ENCODE measurements at regions not wholly inside any gene's neighbourhood (a gene's known extent, or its start where the extent isn't known, plus 50 kb on each side); places are given as distances from the start of the nearest gene placed in this dataset.
"Not testable (repeated sequence)": the region's sequence is repeated elsewhere in the genome, so short reads cannot be mapped to it uniquely, and the experiment has no call there.

DNA sequence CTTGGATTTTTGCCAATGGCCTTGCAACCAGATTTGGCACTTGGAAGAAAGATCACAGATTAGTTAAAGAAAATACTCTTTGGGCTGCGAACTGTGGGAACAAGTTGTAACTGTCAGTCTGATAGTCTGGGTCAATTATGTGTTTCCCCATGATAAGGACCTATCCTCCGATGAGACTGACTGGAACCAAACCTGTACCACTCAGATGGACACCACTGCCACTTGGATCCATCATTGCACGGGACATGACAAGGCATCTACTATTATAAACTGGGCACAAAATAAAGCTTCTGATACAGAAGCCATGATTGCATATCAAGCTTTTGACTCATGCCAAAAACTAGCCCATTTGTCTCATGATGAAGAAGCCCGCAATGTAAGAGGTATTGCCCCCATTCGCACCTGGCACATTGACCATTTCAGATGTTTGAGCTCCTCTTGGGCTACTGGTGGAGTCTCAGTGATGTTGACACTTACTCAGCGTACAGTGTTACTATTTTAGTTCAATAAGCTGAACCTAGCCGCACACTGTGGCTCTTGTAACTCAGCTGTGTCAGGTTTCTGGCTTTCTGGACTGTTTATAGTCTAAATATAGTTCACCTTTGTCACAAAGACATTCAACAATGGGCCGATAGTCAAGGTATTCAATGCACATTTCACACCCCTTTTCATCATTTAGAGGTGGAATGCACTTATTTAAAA is 179.8 kb upstream of the RBBP8 start:
- no peak for DNase-seq

DNA sequence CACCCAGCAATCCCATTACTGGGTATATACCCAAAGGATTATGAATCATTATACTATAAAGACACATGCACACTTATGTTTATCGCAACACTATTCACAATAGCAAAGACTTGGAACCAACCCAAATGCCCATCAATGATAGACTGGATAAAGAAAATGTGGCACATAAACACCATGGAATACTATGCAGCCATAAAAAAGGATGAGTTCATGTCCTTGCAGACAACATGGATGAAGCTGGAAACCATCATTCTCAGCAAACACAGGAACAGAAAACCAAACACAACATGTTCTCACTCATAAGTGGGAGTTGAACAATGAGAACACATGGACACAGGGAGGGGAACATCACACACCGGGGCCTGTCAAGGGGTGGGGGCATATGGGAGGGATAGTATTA is 169.1 kb upstream of the RBBP8 start:
- not testable (repeated sequence) for DNase-seq

DNA sequence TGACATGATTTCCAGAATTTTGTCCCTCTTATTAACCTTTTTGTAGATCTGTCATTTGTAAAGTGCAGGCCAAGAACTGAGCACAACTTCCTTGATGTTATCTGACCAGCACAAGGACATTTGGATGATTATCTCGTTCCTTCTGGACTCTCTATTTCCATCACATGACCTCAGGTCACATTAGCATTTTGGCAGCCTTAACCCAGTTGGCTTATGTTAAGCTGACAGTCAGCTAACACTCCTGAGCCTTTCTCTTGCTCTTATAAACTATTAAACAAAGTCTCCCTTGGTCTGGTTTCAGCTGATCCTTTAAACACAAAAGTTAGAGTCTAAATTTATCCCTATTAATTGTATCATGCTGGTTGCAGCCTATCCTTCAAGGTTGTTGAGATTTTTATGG is 167.2 kb upstream of the RBBP8 start:
- DNase-seq, result no peak

DNA sequence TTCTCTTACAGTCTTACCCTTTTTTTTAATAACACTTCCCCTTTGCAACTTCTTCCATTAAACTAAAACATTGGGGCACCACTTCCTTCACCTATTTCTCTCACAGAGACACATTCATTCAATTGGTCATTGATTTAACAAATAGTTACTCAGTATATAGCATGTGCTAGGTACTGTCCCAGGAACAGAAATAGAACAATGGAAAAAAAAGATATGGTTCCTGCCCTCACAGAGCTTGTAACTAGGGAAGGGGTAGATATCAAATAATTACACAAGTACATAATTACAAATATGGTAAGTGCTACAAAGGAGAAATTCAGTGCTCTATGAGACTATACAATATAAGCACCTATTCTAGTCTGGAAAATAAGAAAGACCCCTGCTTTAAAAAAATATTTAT is 165.5 kb upstream of the RBBP8 start:
- DNase-seq, result no peak

DNA sequence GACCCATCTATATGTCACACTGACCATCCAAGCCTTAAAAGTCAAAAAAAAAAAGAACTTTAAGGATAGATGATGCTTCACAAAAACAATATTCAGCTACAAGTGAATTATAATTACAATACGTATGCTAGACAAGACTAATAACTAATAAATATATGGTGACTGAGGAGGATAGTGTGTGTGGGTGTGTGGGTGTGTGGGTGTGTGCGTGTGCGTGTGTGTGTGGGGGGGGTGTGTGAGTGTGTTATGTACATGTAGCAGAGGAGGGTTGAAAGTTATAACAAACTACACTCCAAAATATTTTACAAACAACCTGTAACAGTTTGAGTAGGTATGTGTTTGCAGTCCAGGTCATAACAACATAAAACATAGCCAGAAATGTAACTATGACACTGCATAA is 159.2 kb upstream of the RBBP8 start:
- no peak for DNase-seq

DNA sequence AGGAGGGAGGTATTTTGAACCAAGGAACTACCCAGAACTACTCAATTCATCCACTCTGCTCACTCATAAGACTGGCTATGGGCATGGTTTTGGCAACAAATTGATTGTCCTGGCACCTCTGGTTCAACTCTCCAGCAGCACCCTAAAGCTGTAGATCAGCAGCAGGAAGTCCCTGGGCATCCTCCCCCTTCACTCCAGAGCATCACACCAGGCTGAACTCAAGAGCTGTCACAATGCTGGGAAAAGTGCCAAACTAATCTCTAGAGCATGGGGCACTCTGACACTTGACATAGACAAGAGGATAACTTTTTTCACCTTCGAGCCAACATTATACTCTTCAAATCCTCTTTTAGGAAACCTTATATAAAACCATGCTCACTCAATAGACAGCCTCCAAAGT is 154.1 kb upstream of the RBBP8 start:
- peak; percentile 36 for DNase-seq

DNA sequence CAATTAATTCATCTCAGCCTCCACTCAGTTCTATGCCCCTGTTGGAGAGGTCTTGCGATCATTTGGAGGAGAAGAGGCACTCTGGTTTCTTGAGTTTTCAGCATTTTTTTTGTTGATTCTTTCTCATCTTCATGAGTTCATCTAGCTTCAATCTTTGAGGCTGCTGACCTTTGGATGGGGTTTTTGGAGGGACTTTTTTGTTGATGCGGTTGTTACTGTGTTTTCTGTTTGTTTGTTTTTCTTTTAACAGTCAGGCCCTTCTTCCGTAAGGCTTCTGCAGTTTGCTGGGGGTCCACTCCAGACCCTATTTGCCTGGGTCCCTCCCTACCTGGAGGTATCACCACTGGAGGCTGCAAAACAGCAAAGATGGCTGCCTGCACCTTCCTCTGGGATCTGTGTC is 149.9 kb upstream of the RBBP8 start:
- DNase-seq, result no peak

DNA sequence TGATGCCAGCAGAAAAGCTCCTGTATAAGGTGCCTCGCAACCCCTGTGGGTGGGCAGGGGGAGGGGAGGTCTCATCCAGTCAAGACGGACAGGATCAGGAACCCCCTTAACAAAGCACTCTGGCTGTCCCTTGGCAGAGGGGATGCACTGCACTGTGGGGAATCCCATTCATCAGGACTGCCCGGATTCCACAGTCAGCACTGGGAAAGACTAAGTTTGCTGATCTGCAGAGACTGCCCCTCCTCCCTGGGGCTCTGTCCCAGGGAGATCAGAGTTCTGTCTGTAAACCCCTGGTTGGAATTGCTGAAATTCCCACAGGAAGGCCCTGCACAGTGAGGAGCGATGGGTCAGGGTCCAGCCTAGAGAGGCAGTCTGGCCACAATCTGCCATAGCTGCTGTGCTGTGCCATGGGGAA is 149.5 kb upstream of the RBBP8 start:
- no peak for DNase-seq

DNA sequence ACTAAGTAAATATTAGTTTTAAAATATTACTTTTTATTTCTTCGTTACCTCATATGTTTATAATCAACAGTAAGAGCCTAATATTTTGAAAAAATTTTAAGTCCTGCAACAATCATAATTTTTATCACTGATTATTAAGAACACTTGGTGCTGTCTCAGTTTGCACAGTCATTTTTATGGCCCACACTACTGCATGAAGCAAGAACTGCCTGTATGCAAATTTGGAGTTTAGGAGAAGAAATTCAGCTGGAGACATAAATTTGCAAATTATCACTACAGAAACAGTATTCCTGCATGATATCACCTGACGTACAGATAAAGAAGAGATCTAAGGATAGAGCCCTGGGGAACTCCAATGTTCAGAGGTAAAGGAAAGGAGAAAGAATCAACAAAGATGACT is 144.1 kb upstream of the RBBP8 start:
- no peak for DNase-seq

DNA sequence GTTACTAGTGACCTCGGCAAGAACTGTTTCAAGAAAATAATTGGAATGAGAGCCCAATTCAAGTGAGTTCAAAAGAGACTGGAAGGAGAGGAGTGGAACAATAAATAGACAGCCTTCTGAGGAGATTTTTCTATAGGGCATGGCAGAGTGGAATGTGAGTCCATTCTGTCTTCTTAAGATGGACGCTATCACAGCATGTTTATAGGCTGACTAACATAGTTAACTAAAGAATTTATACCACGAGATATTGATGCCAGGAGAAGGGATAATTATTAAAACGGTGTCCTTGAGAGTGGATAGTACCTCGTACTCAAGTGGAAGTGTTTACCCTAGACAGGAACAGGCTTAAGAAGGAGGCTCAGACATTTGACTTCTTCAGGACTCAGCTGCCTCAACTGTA is 143.5 kb upstream of the RBBP8 start:
- no peak for DNase-seq

DNA sequence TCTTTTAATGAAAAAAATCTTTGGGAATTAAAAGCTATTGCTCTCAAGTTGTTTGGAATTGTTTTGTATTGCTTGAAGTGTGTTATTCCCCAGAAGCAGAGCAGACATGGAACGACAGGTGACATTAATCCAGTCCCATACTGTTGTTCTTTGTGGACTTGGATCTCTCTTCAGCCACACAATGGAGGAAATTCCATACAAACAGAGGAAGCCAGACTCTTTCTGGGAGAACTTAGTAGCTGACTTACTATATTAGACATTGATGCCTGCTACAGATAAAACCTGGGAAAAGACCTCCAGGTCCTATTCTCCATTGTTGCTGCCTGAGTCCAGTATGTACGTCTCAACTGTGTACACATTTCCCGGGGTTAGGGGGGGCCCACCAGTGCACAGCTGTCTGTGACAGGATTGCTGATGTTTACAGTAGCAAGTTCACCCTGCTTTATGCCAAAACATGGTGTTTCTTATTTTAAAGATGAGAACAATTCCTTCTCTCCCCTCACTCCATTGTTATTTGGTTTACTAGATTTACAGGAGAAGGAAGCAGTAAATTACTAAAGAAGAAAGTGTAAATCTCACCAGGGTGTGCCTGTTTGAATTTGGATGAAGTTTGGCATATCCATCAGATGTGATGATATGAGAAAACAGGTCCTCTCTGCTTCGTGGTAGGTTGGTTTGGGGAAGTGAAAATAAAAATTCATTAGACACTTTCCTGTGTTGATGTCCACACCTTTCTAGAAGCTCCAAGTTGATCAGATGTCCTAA is 142.4 kb upstream of the RBBP8 start:
- DNase-seq, result no peak

DNA sequence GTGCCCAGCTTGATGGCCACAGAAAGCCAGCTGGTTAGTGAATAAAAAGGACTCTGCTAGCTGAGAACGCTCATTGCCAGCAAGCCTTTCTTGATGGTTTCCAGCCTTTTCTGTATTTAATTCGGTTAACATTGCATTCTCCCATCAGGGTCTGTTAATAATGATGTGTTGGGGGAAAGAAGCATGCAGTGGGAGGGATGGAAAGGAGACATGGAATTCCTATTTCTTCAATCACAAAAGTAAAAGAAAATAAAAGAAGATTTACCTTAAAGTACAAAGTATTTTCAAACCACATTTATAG is 141.9 kb upstream of the RBBP8 start:
- DNase-seq, result no peak

DNA sequence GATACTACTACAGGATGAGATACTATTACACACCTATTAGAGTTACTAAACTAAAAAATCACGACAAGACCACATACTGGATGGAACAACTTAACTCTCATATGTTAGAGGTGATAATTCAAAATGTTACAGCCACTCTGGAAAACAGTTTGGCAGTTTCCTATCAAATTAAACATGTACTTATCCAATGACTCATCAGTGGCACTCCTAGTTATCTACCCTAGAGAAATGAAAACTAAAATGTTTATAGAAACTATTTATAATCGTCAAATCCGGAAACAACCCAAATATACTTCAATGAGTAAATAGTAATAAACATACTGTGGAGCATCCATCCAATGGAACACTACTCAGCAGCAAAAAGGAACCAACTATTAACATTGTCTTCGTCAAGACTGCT is 137.0 kb upstream of the RBBP8 start:
- no peak for DNase-seq

DNA sequence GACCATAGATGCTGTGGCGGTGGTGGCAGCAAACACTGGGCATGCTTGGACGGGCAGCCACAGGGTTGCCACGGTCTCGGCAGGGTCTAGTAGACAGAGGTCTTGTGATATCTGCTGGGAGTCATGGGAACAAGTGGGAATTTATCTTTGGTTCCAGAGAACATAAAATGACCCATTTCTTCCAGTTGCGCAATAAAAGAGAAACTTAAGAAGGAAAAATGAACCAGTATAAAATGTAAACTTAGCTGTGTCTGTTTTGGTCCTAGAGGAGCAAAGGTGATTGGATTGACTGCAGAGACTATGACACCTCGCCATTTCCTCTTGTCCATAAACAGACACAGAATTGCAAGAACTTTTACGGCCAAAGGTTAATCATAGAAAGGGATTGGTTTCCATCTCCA is 132.6 kb upstream of the RBBP8 start:
- no peak for DNase-seq

DNA sequence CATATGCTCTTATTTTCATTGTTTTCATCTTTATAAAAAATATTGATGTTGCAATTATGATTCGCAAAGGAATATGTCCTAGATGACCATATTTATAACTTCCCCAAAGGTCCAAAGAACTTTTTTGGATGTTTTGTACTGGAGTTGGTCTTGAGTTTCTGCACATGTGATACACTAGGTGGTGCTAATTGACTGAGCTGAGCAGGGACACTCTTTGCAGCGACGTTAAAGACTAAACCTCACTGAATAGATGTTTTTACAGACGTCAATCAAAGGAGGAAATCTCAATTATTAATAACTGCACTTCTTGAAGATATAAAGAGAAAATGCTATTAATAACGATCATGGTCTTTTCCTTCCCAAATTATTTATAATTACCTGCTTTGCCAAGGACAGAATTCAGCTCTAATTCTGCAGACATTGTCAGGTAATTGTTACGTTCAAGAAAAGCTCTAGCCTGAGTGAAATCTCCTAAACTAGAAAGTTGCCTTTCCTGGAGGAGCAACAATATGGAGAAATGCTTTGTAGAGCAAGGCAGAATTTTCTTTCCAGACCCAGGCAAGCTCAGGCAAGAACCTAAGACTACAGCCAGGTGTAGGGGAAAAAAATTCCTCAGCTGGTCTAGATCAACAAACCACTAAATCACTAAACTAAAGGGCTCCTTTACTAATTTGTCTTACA is 119.3 kb upstream of the RBBP8 start:
- DNase-seq, result peak; percentile 27

DNA sequence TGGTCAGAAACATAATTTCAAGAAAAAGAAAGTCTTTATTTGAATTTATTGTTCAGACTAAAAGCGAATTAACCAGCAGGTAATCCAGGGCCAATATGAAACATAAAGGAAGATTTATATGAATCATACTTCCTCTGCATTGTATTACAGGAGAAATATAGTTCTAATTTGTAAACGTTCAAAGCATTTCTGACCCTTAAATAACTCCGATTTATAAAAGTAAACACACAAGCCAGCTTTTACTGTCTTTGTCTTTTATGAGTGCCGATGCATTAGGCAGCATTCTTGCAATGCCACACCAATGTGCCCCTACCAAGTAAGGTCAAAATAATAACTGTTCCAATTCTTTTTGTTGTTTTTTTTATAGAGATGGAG is 118.8 kb upstream of the RBBP8 start:
- no peak for DNase-seq

DNA sequence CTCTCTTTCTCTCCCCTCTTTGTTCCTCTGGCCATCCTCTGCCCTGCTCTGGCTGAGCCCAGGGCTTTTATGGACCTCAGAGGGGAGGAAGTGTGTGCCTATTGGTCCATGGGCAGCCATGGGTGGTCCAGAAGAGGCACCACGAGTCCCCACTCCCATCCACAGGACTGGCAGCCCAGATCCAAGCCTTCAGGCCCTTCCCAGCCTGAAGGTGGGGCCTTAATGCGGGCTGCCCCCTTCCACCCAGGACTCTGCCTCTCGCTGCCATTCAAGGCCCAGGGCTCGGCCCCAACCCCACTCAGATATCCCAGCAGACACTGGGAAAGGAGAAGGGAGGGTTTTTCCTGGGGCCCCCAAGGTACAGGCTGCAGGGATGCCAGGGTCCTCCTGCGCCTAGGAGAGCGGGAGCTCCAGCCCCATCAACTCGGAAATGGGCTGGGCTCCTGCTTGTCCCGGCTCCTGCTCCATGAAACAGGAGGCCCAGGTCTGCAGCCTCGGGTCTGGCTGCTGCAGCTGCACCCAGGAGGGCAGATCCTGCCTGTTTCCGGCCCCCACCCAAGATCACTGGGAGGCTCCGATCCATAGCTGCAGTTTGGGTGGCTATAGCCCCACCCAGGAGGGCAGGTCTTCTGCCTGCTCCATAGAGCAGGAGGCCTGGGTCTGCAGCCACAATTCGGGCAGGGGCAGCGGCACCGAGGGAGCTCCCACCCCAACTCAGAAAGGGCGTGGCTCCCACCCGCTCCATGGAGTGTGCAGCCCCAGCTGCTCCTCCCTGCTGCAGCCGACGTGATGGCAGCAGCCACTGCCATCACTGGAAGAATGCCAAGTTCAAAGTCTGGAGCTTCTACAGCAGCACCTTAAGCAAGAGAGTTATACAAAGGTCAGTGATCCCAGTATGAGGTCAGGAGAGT is 116.6 kb upstream of the RBBP8 start:
- peak; percentile 18 for DNase-seq

DNA sequence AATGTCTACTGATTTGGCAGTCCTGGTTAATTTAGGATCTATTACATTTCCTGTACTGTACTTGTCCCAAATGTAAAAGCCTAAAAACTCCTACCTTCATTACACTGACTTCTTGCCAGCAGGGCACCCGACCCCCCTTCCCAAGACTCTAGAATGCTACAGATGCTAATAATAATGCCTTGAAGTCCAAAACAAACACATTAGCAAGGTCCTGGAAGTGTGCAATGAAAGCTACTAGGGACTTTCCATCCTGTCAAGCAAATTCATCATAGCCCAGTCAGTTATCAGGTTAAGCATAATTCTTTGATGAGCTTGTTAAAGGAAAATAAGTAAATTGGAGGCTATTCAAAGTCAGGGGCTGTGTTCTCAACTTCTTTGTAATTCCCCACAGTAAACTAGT is 115.3 kb upstream of the RBBP8 start:
- no peak for DNase-seq

DNA sequence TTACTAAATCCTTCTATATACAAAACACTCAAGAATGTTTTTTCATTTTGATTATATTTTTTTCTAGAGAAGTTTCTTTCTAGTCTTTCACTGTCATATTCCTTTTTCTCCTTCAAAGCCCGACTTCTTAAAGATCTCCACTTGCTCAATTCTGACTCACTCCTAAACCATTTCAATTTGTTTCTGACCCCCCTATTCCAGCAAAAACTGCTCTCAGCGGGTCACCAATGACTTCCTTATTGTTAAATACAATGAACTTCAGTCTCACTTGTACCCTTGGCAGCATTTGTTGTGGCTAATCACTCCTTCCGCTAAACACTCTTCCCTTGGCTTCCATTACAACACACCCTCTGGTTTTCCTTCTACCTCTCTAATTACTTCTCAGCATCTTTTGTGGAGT is 111.1 kb upstream of the RBBP8 start:
- no peak for DNase-seq

DNA sequence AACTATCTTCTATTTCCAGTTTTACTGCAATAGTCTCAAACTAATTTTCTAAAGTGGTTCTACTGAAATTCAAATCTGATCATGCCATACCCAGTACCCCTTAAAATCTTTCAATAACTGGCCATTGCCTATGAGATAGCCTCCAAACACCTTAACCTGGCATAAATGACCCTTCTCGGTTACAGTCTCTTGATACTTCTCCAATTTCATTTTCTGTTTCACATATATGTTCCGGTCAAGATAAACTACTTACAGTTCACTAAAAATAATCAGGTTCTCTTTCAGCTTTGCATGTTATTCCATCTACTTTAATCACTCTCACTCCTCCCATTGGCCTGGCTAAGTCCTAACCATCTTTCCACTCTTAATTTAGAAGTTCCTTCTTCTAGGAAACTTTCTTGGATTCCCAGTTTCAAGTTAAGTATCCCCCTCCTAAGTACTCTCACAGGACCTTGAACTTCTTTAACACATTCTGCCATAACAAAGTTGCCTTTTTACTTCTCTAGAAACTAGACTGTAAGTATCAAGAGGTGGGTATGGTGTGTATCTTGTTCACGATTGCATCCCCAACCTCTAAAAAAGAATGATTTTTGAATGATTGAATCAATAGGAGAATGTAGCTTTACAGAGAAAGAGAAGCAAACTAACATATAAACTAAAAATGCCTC is 110.2 kb upstream of the RBBP8 start:
- DNase-seq, result no peak

DNA sequence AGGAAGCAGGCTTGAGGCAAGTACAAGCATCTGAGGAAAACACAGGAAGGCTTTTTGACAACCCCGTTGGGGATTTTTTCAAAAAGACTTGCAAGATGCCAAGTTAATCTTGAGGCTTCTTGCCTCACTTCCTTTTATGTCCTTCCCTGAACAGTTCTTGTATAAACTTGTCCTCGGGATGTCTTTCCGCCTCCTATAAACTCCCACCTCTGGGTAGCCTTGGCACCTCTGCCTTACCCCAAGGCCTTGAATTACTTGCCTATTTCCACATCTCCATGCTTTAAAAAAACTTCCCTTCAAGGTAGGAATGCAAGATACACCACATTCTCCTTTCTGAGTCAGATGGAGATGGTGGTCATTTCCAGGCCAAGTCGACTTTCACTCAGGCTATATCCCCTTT is 106.4 kb upstream of the RBBP8 start:
- DNase-seq, result no peak

DNA sequence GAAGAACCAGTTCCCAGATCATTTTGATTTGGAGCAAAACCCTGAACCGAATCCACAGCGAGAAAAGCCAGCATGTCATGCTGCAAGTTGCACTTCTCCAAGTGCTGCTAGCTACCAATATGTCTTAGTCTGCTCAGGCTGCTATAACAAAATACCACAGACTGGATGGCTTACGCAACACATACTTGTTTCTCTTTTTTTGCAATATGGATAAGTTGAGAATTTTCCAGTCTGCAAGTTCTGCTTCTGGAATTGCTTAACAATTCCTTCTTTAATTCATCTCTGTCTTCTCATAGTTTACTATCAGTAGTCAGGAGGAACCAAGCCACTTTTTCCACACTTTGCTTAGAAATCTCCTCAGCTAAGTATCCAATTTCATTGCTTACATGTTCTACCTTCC is 105.9 kb upstream of the RBBP8 start:
- no peak for DNase-seq

DNA sequence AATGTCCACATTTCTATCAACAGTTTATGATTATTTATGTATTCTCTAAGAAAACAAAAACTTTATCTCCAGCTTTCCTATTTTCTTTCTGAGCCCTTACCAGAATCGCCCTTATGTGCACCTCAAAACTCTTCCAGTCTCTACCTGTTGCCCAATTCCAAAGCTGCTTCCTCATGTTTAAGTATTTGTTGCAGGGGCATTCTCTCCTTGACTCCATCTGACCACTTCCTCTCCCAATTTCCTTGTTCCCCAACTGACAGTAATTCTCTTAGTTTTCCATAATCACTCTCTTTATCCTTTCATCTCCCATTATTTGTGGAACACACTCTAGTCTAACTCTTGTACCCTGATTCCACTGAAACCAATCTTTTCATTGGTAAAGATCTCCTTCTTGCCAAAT is 105.4 kb upstream of the RBBP8 start:
- no peak for DNase-seq

All from NCI-H510A treated with DMSO at 0.1 percent for 48 hours (cell line).